Sigmoid colon (tissue), 4 donors: ENCODE measurements at regions not wholly inside any gene's neighbourhood (a gene's known extent, or its start where the extent isn't known, plus 50 kb on each side); places are given as distances from the start of the nearest gene placed in this dataset.

Source experiments
- CTCF ChIP-seq, 4 experiments: fragments of 450-650 bp in 3 of 4; fragments of 200-600 bp in 1 of 4; IDR thresholded peaks; one replicate each; pipeline ENCODE4 v1.5.1; 2016 to 2019; ENCODE audit warnings: antibody characterized with exemption in 4 of 4, mild to moderate bottlenecking in 3 of 4, moderate library complexity in 2 of 4
- EP300 ChIP-seq, 4 donors: sonication (generic); formaldehyde crosslinking; IDR thresholded peaks; one replicate each; pipeline ENCODE4 v1.6.1; 2017; ENCODE audit warnings: antibody characterized with exemption in 4 of 4

- TF ChIP-seq CTCF (IDR thresholded peaks at IDR 0.05) (no peak), EP300 (IDR thresholded peaks at IDR 0.05) (no peak)
Measured at GRCh38 chr4:186939766-186940165, 216.1 kb upstream of the FAT1 start.
